Adrenal gland (tissue), 9 donors: ENCODE measurements at regions not wholly inside any gene's neighbourhood (a gene's known extent, or its start where the extent isn't known, plus 50 kb on each side); places are given as distances from the start of the nearest gene placed in this dataset.

Source experiments
- DNase-seq, 7 donors: peaks; one replicate each; pipeline ENCODE4 v3.0.0-alpha.2; 2019 to 2020
- H3K27ac ChIP-seq, 5 donors: fragments of 200-600 bp; sonication (generic) in 4 of 5; 1 replicate in 3 of 5; 2 replicates in 2 of 5; pipeline versions ENCODE4 v1.5.1 to v1.8.0; 2016 to 2020; ENCODE audit warnings: mild to moderate bottlenecking in 1 of 5
- H3K27me3 ChIP-seq: fragments of 200-600 bp; 2 replicates; pipeline ENCODE4 v1.8.0; 2021
- H3K36me3 ChIP-seq, 2 donors: fragments of 200-600 bp; replicated peaks in 1 of 2; 1 replicate in 1 of 2; 2 replicates in 1 of 2; pipeline versions ENCODE4 v1.5.1 to v1.8.0; 2018 to 2022
- H3K4me1 ChIP-seq, 2 donors: fragments of 200-600 bp; replicated peaks in 1 of 2; 1 replicate in 1 of 2; 2 replicates in 1 of 2; pipeline versions ENCODE4 v1.5.1 to v1.8.0; 2018 to 2021
- H3K4me3 ChIP-seq, 4 donors: fragments of 200-600 bp; sonication (generic) in 3 of 4; one replicate each; pipeline ENCODE4 v1.5.1; 2016 to 2018
- H3K9me3 ChIP-seq, 3 donors: fragments of 200-600 bp; sonication (generic) in 1 of 3; replicated peaks in 1 of 3; 1 replicate in 2 of 3; 2 replicates in 1 of 3; pipeline versions ENCODE4 v1.5.1 to v1.8.0; 2016 to 2021
- CTCF ChIP-seq, 6 experiments: fragments of 450-650 bp in 4 of 6; fragments of 200-600 bp in 2 of 6; sonication (generic) in 1 of 6; IDR thresholded peaks; 1 replicate in 5 of 6; 2 replicates in 1 of 6; pipeline versions ENCODE4 v1.5.1 to v1.8.0; 2016 to 2021; ENCODE audit warnings: antibody characterized with exemption in 6 of 6, mild to moderate bottlenecking in 2 of 6, moderate library complexity in 1 of 6
- POLR2A ChIP-seq, 2 donors: fragments of 450-650 bp; IDR thresholded peaks; one replicate each; pipeline ENCODE4 v1.6.1; 2017; ENCODE audit warnings: antibody characterized with exemption in 2 of 2, mild to moderate bottlenecking in 2 of 2, moderate library complexity in 1 of 2
- WGBS, 4 donors: extraction: QIAGEN DNeasy Blood & Tissue Kit in 2 of 4; methylation state at CpG; one replicate each; pipeline versions ENCODE4 v1.1.5 to v1.1.7; 2013 to 2017; 5-methylcytosine and 5-hydroxymethylcytosine counted together
- intact Hi-C, 2 donors: fragments of 100-400 bp; cut with DNase I; formaldehyde crosslinking; loops; one replicate each; pipeline versions ENCODE4 v1.14.1 to v1.15.0; 2022 to 2023
- donor health status: healthy with polysubstance abuse.
- donor health status: Bipolar disorder and iron deficiency.
- donor health status: DM: yes; HTN: yes; CAD: no.
- donor health status: DM: no; HTN: no; CAD: no.
- donor health status: DM: no; HTN: no; CAD: no.

GRCh38 chr15:29589975-29590374, 232.3 kb downstream of the TJP1 start:
- whole genome bisulfite sequencing, 4 donors = 82 to 90% (median 84%) methylated on average over 4 of the region's 4 CpGs
- intact Hi-C loops = no loop called here
- no peak for DNase-seq

GRCh38 chr15:29589416-29589815, 232.9 kb downstream of the TJP1 start:
- Histone ChIP-seq H3K36me3 (no peaks in the 10 kb centered on the region), H3K4me1 (no peaks in the 10 kb centered on the region), H3K4me3 (no peak overlapping the region), H3K9me3 (no peaks in the 10 kb centered on the region), H3K27ac (no peak overlapping the region), H3K27me3 (peaks cover 3% of the 10 kb centered on the region)
- DNase-seq = no peak
- no peak for TF ChIP-seq POLR2A (IDR thresholded peaks at IDR 0.05)
- TF ChIP-seq CTCF (IDR thresholded peaks at IDR 0.05) = no peak
- intact Hi-C loops = no loop called here
- WGBS, 4 donors = 45 to 65% (median 48%) methylated on average over 9 of the region's 9 CpGs

More at GRCh38 chr15:29589975-29590374, 232.3 kb downstream of the TJP1 start:
- Histone ChIP-seq H3K4me3 (no peak overlapping the region), H3K27me3 (peaks cover 3% of the 10 kb centered on the region), H3K4me1 (no peaks in the 10 kb centered on the region), H3K36me3 (no peaks in the 10 kb centered on the region), H3K27ac (no peak overlapping the region), H3K9me3 (no peaks in the 10 kb centered on the region)
- TF ChIP-seq CTCF (IDR thresholded peaks at IDR 0.05) = no peak
- no peak for TF ChIP-seq POLR2A (IDR thresholded peaks at IDR 0.05)

- Histone ChIP-seq H3K27me3 (peaks cover 27% of the 10 kb centered on the region), H3K4me1 (no peaks in the 10 kb centered on the region)
- intact Hi-C loops = no loop called here
These were observed 248.9 kb downstream of the TJP1 start for GRCh38 chr15:29573197-29573838.

GRCh38 chr15:29571792-29572431, 250.4 kb downstream of the TJP1 start:
- 5 to 7% (median 7%) methylated on average over 14 of the region's 14 CpGs for WGBS, 4 donors
- Histone ChIP-seq H3K4me3 (peak overlapping the region in 1 of 4 donors; percentile 31), H3K27ac (no peak overlapping the region), H3K4me1 (no peaks in the 10 kb centered on the region), H3K36me3 (no peaks in the 10 kb centered on the region), H3K27me3 (peaks cover 27% of the 10 kb centered on the region), H3K9me3 (no peaks in the 10 kb centered on the region)
- DNase-seq = peak in 3 of 7 donors; percentile 29 to 40 (median 33)
- TF ChIP-seq POLR2A (IDR thresholded peaks at IDR 0.05) (no peak), CTCF (IDR thresholded peaks at IDR 0.05) (no peak)
- intact Hi-C loops = no loop called here

More at GRCh38 chr15:29573197-29573838, 248.9 kb downstream of the TJP1 start:
- no peak for TF ChIP-seq POLR2A (IDR thresholded peaks at IDR 0.05)
- TF ChIP-seq CTCF (IDR thresholded peaks at IDR 0.05) = no peak
- no peaks in the 10 kb centered on the region for H3K9me3 ChIP-seq
- WGBS, 4 donors = 74 to 82% (median 78%) methylated on average over 4 of the region's 4 CpGs
- no peaks in the 10 kb centered on the region for H3K36me3 ChIP-seq
- no peak overlapping the region for H3K27ac ChIP-seq
- DNase-seq = no peak
- H3K4me3 ChIP-seq = no peak overlapping the region
